ENCODE measurements at regions not wholly inside any gene's neighbourhood (a gene's known extent, or its start where the extent isn't known, plus 50 kb on each side); places are given as distances from the start of the nearest gene placed in this dataset.

- DNase-seq: peak; percentile 87
Measured at GRCh38 chr10:3452683-3453361, 280.2 kb upstream of the PITRM1 start.

DNA sequence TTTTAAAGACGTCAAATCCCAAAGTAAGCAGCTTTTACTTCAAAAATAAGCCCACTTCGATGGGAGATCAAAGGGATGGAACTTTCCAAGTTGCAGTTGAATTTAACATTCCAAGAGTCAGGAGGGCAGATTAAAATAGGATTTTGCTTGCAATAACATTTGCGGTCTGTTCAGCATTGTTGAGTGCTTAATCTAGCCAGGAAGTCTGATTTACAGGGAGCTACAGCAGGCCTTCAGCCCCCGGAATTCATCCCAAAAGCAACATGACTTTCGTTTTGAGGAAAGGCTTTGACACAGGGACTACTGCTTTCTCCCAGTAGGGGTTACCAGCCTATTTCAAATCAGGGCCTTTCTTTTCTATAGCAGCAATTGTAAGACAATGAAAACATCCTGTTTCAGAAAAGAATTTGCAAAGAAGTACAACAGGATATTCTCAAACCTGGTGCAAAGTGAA lies 279.6 kb upstream of the PITRM1 start:
- DNase-seq: peak; percentile 91

GRCh38 chr10:3451516-3452172 lies 279.1 kb upstream of the PITRM1 start:
- peak; percentile 69 for DNase-seq

DNA sequence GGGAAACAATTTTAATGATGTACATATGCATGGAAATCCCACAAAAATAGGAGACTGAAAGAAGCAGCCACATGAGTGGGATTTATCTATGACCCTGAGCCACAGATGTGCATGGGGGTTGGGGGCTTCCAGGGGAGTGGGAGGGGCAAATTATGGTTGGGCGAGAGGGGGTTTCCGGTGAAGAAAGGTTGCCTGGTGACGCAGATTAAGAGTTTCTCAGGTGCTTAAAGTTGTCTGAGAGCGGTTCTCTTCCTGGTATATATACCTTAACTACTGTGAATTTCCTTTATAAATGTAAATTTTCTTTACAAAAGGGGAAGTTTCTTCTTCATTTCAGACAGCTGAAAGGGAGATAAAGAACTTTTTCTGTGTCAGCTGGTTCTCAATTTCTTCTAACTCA lies 273.6 kb upstream of the PITRM1 start:
- no peak for DNase-seq

- DNase-seq: no peak
Measured at GRCh38 chr10:3445648-3446047, 273.1 kb upstream of the PITRM1 start.

GRCh38 chr10:3442451-3442990 lies 269.9 kb upstream of the PITRM1 start:
- no peak for DNase-seq

DNA sequence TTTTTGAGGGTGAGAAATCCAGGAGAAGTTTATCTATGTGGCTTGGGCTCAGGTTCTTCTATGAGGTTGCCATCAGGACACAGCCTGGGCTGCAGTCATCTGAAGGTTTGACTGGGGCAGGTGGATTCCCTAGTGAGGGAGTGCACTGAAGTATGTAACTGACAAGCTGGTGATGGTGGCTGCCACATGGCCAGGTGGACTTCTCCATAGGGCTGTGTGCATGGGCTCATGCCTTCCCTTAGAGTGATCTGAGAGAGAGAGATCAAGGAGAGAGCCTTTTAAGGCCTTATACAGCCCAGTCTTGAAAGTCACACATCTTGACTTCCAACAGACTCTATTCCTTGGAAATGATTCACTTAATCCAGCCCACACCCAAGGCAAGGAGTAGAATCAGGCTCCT lies 266.6 kb upstream of the PITRM1 start:
- DNase-seq: no peak

DNA sequence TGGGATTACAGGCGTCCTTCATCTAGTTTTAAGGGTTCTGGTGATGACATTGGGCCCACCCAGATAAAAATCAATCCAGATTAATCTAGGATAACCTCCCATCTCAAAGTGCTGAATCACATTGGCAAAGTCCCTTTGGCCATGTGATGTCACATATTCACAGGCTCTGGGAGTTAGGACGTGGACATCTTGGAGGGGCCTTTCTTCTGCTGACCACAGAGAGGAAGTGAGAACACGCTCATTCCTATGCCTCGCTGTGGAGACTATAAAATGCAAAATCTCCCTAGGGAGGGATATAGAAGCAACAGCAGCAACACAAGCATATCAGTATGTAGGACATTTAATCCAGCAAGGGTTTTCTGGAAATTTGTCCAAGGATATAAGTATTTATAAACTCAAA lies 266.0 kb upstream of the PITRM1 start:
- no peak for DNase-seq

- DNase-seq: no peak
Measured at GRCh38 chr10:3435671-3436070, 263.1 kb upstream of the PITRM1 start.

DNA sequence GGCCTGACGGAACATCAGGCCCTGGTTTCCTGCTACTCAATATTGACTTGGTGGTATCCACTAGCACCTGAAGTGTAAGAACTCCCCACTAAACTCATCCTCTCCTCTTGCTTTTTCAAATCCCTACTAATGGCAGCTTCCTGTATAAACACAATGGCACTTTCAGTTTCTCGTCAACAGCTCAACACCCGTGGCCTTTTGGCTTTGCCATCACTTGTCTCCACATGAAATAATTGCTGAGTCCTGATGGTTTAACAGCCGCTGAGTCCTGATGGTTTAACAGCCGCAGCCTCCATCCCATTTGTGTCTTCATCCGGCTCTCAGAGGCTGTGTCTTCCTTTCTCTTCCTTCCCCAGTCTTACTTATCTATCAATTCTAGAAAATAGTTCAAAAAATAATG lies 261.4 kb upstream of the PITRM1 start:
- no peak for DNase-seq

GRCh38 chr10:3433131-3433530 lies 260.5 kb upstream of the PITRM1 start:
- peak; percentile 85 for DNase-seq

- DNase-seq: no peak
Measured at GRCh38 chr10:3432081-3432825, 259.7 kb upstream of the PITRM1 start.

DNA sequence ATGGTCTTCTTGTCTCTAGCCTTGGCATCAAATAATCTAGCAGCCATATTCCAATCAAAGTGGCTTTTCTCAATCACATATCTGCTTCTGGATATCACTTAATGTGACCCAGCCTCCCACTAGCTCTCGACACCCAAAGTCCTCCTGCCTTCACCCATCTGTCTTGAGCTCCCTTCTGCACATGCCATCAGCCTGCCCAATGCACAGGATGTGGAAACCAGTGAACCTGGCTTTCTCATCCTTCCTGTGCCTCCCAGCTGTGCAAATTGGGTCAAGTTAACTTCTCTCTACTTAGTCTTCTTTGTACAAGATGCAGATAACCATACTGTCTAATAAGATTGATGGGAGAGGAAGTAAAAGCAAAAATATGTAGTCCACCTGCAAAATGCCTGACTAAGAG lies 257.9 kb upstream of the PITRM1 start:
- no peak for DNase-seq

GRCh38 chr10:3429676-3430075 lies 257.1 kb upstream of the PITRM1 start:
- no peak for DNase-seq

GRCh38 chr10:3428826-3429225 lies 256.2 kb upstream of the PITRM1 start:
- DNase-seq: no peak

DNA sequence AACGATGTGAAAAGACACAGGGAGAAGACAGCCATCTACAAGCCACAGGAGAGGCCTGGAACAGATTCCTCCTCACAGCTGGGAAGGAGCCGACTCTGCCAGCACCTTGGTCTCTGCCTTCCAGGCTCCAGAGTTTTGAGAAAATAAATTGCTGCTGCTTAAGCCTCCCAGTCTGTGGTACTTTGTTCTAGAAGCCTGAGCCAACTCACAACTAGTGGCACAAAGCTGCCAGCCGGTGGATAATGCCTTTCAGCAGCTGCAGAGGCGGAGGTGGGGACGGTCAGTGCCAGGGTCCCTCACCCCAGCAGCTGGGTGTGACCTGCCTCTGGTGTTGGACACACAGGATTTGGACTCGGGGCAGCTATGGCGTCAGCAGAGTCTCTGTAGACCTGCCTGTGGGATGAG lies 255.4 kb upstream of the PITRM1 start:
- no peak for DNase-seq

- DNase-seq: no peak
Measured at GRCh38 chr10:3427347-3427746, 254.8 kb upstream of the PITRM1 start.

- peak; percentile 83 for DNase-seq
Measured at GRCh38 chr10:3426190-3426845, 253.7 kb upstream of the PITRM1 start.

DNA sequence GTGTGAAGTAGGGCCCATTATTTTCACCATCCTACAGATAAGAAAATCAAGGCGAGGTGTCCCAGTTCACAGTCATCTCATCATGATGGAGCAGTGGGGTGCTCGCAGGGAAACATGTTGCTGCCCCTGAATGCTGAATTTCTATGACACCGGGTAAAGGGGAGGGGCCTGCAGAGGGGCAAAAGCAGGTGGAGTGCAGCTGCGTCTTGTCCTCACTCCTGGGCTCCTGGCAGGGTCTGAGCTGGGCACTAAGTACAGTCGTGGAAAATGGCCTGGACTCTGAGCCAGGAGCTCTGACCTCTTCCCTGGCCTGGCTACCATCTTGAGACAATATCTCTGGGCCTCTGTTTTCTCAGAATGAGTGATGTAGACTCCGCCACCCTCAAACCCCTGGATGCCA lies 253.1 kb upstream of the PITRM1 start:
- DNase-seq: no peak

DNA sequence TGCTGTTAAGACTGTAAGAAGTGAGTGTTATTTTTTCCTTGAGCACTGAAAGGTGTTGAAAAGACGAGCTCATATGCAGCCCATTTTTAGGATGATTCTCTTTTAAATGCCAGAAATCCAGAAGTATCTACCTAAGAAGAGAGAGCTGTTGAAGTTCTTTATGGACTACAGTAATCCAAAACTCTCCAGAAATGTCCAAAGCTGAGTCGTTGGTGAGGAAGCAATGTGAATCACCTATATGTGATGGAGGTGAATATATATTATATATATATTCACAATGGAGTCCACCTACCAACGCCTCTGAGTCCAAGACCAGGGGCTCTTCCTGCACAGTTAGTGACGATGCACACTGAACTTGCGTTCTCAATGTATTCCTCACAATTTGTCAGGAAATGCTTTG lies 252.7 kb upstream of the PITRM1 start:
- no peak for DNase-seq

DNA sequence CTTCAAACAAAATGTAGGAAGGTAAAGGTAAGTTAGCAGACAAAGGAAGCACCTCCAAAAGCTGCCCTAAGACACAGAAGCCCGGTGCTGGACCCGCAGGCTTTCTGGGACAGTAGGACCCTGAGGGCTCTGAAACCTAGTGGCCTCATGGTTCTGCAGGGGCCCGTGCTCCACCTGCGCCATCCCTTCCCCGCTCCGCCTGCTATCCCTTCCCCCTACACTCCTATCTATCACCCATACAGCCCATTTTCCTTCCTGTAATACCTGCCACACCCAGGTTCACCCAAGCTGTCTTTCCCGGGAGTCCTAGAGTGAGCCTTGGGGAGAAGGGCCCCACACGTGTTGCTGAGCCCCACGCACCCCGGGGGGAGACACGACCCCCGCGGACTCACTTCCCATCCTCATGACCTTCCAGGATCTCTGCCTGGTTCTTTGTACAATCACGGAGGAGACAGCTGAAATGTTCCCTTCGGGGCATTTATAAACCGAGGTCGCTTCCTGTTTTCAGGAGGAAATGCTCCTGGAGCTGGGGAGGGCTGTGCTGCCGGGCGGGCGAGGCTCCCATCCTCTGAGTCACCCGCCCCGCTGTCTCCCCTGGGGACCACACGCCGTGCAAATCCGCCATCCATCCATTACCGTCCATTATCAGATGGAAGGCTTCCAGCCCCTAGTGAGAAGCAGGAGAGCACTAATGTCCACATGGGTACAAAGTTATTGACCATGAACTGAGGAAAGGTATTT lies 251.7 kb upstream of the PITRM1 start:
- no peak for DNase-seq

DNA sequence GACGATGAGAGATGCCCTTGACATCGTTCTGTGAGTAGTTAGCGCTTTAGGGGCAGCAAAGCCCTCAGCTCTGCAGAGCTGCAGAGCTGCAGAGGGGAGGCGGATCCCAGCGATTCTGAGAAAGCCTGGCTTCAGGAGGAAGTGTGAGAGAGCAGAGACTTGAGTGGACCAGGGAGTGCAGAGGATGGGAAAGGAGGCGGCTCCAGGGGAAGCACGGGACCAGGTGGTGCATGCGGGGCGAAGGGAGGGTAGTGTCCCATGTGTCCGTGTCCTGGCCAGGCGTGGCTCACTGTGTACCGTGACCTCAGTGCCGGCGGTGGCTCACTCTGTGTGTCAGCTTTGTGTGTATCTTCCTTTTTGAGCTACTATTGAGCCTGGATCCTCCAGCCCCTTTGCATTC lies 250.8 kb upstream of the PITRM1 start:
- DNase-seq: no peak

DNA sequence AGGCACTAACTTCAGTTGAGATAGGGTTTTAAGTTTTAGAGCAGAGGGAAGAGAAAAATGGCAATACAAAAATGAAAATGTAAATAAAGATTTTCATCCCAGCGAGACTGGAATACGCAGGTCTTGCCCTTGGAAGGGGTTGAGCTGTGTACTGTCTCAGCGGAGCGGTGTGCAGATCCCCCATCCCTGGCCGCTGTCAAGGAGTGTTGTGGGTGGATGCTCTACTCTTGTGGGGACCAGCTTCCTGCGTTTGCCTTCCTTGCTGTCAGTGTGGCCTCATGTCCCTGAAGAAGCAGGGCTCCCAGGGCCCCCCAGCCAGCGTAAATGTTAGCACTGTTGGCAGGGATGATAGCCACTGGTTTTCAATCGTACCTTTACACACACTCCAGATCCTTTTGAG lies 249.7 kb upstream of the PITRM1 start:
- no peak for DNase-seq

Data from kidney glomerular epithelial cell (primary cell).